Neural progenitor cell (in vitro differentiated cells): ENCODE measurements at regions not wholly inside any gene's neighbourhood (a gene's known extent, or its start where the extent isn't known, plus 50 kb on each side); places are given as distances from the start of the nearest gene placed in this dataset.

Experiments used
- CTCF ChIP-seq: fragments of 200-600 bp; sonication (generic); IDR thresholded peaks from 2 replicates; pipeline ENCODE4 v1.5.1; 2017; ENCODE audit warnings: antibody characterized with exemption, mild to moderate bottlenecking
- EZH2phosphoT487 ChIP-seq: fragments of 200-600 bp; sonication (generic); IDR thresholded peaks from 2 replicates; pipeline ENCODE4 v1.6.1; 2017; ENCODE audit warnings: antibody characterized with exemption

- TF ChIP-seq CTCF (no peak), EZH2phosphoT487 (no peak)
Observed at GRCh38 chr4:9679704-9680478, 101.5 kb upstream of the DRD5 start.
